ENCODE measurements at regions not wholly inside any gene's neighbourhood (a gene's known extent, or its start where the extent isn't known, plus 50 kb on each side); places are given as distances from the start of the nearest gene placed in this dataset.

GRCh38 chrX:1748408-1748807 lies 133.5 kb downstream of the ASMT start:
- no peaks in the 10 kb centered on the region; the same call in 1 of the 3 replicates for H3K9me3 ChIP-seq (replicated peaks; ENCODE audit: control insufficient read depth, insufficient read depth, low read length)

More at GRCh38 chrX:1748408-1748807, 133.5 kb downstream of the ASMT start:
- no peak overlapping the region for H3K4me2 ChIP-seq (ENCODE audit: control insufficient read depth, insufficient read depth)
- no peak overlapping the region for H2AFZ ChIP-seq (ENCODE audit: control insufficient read depth, low read depth, low read length)
- H3K27me3 ChIP-seq (replicated peaks in 1 of 2; ENCODE audit: control insufficient read depth in 2 of 2, insufficient read depth in 2 of 2, low read length in 1 of 2), result no peaks in the 10 kb centered on the region
- no peak for ATAC-seq
- H4K20me1 ChIP-seq (ENCODE audit: control insufficient read depth, insufficient read depth), result no peaks in the 10 kb centered on the region
- ChIA-PET CTCF (no interaction called here), RAD21 (ENCODE audit: unreplicated experiment) (no interaction called here), POLR2A (no interaction called here), SMC1A (ENCODE audit: uncharacterized antibody, unreplicated experiment) (no interaction called here)
- TF ChIP-seq TBL1XR1 (IDR thresholded peaks at IDR 0.05; ENCODE audit: low read depth, low read length), result no peak
- TF ChIP-seq CREB1 (IDR thresholded peaks at IDR 0.05; ENCODE audit: low read depth), result no peak
- no peak for TF ChIP-seq BCL11A (IDR thresholded peaks at IDR 0.05; ENCODE audit: low read depth, low read length)
- no peak for TF ChIP-seq BCLAF1 (IDR thresholded peaks at IDR 0.05)
- no peak for TF ChIP-seq MTA3 (IDR thresholded peaks at IDR 0.05; ENCODE audit: borderline replicate concordance, low read length)
- no peak for TF ChIP-seq TCF7 (IDR thresholded peaks at IDR 0.05; ENCODE audit: borderline replicate concordance)
- H3K27ac ChIP-seq (ENCODE audit: control insufficient read depth, insufficient read depth), result no peak overlapping the region
- no peak for FAIRE-seq
- in situ Hi-C loops (cut with MboI) (no loop called here), intact Hi-C loops (cut with micrococcal nuclease; ENCODE audit: unreplicated experiment) (no loop called here)
- no peaks in the 10 kb centered on the region for H3K4me1 ChIP-seq (ENCODE audit: control insufficient read depth, insufficient read depth, low read length)
- BruUV-seq (replicated peaks), result no TSS peak
- no peaks in the 10 kb centered on the region for H3K79me2 ChIP-seq (ENCODE audit: control insufficient read depth, insufficient read depth, low read length)
- 38% methylated on average over 3 of the region's 3 CpGs for WGBS (ENCODE audit: insufficient coverage, insufficient replicate concordance, low lambda C conversion rate, missing lambda C conversion rate)
- H3K36me3 ChIP-seq (ENCODE audit: control insufficient read depth in 2 of 2, insufficient read depth in 2 of 2, low read length in 1 of 2), result no peaks in the 10 kb centered on the region
- no peak for DNase-seq (ENCODE audit: low read depth, low spot score)
- no peak overlapping the region for H3K9ac ChIP-seq (ENCODE audit: control insufficient read depth, insufficient read depth, low read length)
- no peak overlapping the region for H3K4me3 ChIP-seq
